ENCODE measurements at regions not wholly inside any gene's neighbourhood (a gene's known extent, or its start where the extent isn't known, plus 50 kb on each side); places are given as distances from the start of the nearest gene placed in this dataset.

DNA sequence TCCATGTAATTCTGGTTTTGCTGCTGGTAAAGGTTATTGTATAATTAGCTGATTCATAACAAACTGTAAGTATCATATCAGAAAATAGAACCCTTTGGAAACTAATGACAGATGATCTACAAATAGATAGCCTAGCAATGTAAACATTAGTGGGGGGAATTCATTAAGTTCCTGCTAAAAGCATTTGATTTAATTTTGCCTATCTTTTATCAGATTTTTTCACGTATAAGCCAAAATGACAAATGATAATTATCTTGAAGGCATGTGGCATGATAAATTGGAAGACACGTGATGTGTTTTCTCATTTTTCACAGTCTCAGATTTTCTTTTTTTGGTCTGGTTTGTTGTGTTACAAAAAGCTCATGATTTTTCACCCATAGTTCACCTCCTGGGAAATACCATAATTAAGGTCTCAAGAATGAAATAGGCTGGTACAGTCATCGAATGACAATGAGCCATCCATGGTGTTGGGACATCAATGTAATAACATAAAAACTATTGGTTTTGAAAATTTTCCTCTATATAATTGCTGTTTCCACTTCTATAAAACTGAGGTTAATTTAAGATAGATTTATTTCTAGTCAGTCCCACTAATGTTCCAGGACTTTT lies 325.9 kb upstream of the TBL1XR1 start:
- Histone ChIP-seq H3K27ac (peak overlapping the region in 2 of 4 donors; percentile 50 to 52), H3K27me3 (no peaks in the 10 kb centered on the region), H3K36me3 (no peaks in the 10 kb centered on the region), H3K9me3 (no peaks in the 10 kb centered on the region), H3K4me1 (peaks cover 0 to 10% (median 8%) of the 10 kb centered on the region in 3 donors), H3K4me3 (no peak overlapping the region)
- ATAC-seq (no peak), DNase-seq (no peak), FAIRE-seq (no peak)
- WGBS, 2 donors, result 44 to 45% methylated on average over 3 of the region's 3 CpGs
- intact Hi-C loops (cut with DNase I), result no loop called here
- TF ChIP-seq, protein P1, sequence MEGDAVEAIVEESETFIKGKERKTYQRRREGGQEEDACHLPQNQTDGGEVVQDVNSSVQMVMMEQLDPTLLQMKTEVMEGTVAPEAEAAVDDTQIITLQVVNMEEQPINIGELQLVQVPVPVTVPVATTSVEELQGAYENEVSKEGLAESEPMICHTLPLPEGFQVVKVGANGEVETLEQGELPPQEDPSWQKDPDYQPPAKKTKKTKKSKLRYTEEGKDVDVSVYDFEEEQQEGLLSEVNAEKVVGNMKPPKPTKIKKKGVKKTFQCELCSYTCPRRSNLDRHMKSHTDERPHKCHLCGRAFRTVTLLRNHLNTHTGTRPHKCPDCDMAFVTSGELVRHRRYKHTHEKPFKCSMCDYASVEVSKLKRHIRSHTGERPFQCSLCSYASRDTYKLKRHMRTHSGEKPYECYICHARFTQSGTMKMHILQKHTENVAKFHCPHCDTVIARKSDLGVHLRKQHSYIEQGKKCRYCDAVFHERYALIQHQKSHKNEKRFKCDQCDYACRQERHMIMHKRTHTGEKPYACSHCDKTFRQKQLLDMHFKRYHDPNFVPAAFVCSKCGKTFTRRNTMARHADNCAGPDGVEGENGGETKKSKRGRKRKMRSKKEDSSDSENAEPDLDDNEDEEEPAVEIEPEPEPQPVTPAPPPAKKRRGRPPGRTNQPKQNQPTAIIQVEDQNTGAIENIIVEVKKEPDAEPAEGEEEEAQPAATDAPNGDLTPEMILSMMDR (IDR thresholded peaks at IDR 0.05), result no peak

DNA sequence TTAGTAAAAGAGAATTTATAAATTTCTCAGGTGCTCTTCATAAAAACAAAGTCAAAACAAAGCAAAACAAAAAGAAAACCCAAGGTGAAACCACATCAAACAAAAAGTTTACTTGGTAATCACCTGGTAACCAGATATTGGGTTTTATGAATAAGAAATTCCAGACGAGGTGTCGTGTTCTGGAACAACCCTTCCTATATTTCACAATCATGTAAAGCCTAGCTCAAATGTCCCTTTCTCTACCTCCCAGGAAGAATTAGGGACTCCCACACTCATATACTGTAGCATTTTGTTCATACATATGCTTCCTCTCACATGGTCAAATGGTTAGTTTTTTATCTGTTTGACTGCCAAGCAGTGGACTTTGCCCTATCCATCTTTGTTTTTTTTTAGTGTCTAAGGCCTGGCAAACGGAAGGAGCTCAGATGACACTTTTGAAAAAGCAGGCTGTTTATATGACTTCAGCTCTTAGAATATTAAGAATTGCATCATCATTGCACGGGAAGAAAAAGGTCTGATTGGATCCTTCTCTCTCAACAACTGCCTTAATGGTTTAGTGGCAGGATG lies 326.7 kb upstream of the TBL1XR1 start:
- TF ChIP-seq, protein P1 (IDR thresholded peaks at IDR 0.05), result no peak
- intact Hi-C loops (cut with DNase I), result no loop called here
- WGBS, 2 donors, result 16 to 24% methylated on average over 4 of the region's 4 CpGs
- Histone ChIP-seq H3K9me3 (no peaks in the 10 kb centered on the region), H3K27ac (peak overlapping the region in 2 of 4 donors; percentile 50 to 52), H3K27me3 (no peaks in the 10 kb centered on the region), H3K4me1 (peaks cover 0 to 10% (median 8%) of the 10 kb centered on the region in 3 donors), H3K4me3 (no peak overlapping the region), H3K36me3 (no peaks in the 10 kb centered on the region)
- ATAC-seq (peak; percentile 43 to 63 (median 52)), DNase-seq (no peak), FAIRE-seq (no peak)

DNA sequence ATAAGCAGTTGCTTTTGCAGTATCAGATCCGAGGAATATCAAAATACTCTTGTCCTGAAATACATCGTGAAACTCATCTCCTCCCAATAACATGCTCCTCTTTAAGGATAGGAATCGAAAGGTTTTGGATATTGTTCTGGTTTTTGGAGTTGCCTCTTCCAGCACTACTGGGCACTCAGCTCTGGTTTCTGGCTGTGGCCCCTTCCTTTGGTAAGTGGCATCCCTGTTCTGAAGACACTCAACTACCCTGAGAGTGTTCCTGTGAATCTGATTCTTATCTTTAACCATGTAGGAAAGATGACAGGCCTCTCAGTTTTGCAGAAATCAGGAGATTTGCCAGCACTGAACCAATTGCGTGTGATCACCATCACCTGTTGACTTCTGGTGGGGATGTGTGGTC lies 327.5 kb upstream of the TBL1XR1 start:
- peaks cover 0 to 10% (median 8%) of the 10 kb centered on the region in 3 donors for H3K4me1 ChIP-seq
- DNase-seq (no peak), FAIRE-seq (no peak), ATAC-seq (no peak)
- intact Hi-C loops (cut with DNase I), result no loop called here
- H3K27me3 ChIP-seq, result no peaks in the 10 kb centered on the region
- TF ChIP-seq, protein P1 (IDR thresholded peaks at IDR 0.05), result no peak
- H3K36me3 ChIP-seq, result no peaks in the 10 kb centered on the region
- H3K4me3 ChIP-seq, result no peak overlapping the region
- WGBS, 2 donors, result 97 to 99% methylated on average over 4 of the region's 4 CpGs
- no peaks in the 10 kb centered on the region for H3K9me3 ChIP-seq
- peak overlapping the region in 2 of 4 donors; percentile 50 to 52 for H3K27ac ChIP-seq

DNA sequence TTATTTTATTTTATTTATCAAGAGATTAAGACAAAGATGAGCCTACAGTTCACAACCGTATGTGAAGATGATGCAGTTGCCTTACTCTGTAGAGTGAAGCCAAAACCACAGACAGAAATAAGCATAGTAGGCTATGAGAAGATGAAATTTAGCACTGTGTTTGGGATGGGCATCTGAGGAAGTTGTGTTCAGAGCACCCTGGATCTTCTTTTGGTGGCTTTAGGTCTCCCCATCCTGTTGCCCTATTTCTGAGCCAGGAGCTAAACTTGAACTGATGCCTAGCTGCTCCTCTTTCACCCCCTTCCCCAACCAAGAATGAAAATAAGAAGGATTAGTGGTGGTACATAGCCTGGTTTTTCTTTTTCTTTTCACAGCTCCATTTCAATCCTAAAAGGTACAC lies 328.1 kb upstream of the TBL1XR1 start:
- Histone ChIP-seq H3K36me3 (no peaks in the 10 kb centered on the region), H3K27ac (no peak overlapping the region), H3K27me3 (no peaks in the 10 kb centered on the region), H3K9me3 (no peaks in the 10 kb centered on the region), H3K4me1 (peaks cover 0 to 10% (median 8%) of the 10 kb centered on the region in 3 donors), H3K4me3 (no peak overlapping the region)
- FAIRE-seq, result no peak
- intact Hi-C loops (cut with DNase I), result no loop called here
- TF ChIP-seq, protein P1 (IDR thresholded peaks at IDR 0.05), result no peak
- DNase-seq, result no peak
- ATAC-seq, result no peak
- WGBS, 2 donors, result 92 to 94% methylated on average over 1 of the region's 1 CpG

Measured in pancreas (tissue), 10 donors.